ENCODE measurements at regions not wholly inside any gene's neighbourhood (a gene's known extent, or its start where the extent isn't known, plus 50 kb on each side); places are given as distances from the start of the nearest gene placed in this dataset.
"Not testable (repeated sequence)": the region's sequence is repeated elsewhere in the genome, so short reads cannot be mapped to it uniquely, and the experiment has no call there.

DNA sequence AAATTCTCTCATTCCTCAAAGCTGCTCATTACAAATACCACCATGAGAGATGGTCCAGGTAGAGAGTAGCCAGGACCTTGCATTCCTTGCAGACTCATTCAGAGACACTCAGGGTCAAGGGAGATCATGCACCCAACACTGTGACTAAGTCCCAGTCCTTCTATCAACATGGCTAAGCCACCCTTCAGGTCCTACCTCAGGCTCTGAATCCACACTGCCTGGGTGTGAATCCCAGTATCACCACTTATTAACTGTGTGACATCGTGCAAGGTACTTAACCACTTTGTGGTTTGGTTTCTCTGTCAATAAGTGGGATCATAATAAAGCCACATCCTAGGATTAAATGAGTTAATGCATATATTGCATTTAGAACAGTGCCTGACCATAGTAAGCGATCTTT, 124.1 kb upstream of the NEIL3 start:
- DNase-seq (ENCODE audit: low read depth) = no peak

DNA sequence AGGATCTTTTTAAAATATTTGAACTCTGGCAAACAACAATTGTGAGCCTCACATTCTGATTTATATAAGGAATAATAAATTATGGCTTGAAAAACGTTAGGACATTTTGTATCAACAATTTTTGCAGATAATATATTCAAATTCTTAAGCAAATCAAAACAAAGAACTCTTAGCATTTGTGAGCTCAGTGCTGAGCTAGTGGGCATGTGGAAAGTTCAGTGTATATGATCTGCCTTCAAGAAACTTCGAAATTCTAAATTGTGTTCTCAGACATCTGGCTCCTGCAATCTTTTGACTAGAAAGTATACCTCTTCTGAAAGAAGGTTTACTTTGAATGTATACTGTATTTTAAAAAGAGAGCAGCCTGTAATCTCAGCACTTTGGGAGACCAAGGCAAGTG, 122.3 kb upstream of the NEIL3 start:
- DNase-seq (ENCODE audit: low read depth) = no peak

DNA sequence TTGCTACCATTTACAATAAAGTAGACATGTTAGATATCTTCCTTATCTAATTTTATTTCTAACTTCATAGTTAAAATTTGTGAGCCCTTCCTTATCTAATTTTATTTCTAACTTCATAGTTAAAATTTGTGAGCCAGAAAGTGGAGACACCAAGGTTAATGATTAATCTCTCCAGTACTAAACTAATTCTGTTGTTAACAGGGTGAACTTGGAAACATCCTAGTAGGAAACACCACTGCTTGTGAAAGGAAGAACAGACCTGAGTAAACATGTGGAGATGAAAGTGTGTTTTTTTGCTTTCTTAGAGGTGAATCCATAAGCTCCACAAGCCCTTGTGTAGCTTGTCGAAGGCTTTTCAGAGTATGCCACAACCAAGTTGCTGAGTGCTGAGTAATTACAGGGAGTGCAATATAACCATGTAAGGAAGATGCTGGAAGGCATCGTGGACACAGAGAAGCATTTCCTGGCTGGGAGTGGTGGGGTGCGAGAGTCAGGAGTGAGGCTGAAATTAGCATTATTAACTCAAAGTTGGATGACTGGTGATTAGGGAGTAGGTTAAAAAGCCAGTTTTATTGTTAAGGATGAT, 118.6 kb upstream of the NEIL3 start:
- no peak for DNase-seq (ENCODE audit: low read depth)

DNA sequence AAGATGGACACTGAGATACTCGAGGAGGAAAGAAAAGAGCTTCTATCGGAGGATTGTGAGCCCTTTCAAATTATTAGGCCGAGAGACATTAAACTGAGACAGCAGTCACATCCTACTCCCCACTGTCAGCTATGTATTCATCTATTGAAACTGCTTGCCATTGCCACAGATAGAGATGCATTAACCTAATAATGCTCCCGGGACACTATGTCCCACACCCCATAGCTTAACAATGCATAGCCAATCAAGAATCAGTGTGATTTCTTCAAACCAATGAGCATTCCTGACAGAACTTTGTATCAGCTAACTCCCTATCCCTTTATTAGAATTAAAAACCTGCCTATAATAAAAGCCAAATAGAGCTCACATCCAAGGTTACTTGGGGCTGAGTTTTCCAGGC, 118.1 kb upstream of the NEIL3 start:
- no peak for DNase-seq (ENCODE audit: low read depth)

DNA sequence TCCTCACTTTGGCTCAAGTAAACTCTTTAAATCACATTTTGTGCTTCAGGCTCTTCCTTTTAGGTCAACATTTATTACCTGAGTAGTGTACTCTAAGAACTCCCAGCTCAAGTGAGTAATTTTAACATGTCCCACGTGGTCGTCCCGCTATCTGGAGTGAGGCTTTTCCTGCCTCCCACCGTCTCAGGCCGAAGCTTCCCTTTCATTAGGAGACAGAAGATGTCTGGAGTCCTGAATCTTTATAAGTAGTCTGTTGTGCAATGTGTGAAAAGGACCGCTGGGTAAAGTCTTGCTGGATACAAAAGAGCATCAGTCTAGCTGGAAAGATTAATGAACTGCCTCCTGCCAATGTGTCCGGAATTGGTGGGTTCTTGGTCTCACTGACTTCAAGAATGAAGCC, 117.7 kb upstream of the NEIL3 start:
- no peak for DNase-seq (ENCODE audit: low read depth)

DNA sequence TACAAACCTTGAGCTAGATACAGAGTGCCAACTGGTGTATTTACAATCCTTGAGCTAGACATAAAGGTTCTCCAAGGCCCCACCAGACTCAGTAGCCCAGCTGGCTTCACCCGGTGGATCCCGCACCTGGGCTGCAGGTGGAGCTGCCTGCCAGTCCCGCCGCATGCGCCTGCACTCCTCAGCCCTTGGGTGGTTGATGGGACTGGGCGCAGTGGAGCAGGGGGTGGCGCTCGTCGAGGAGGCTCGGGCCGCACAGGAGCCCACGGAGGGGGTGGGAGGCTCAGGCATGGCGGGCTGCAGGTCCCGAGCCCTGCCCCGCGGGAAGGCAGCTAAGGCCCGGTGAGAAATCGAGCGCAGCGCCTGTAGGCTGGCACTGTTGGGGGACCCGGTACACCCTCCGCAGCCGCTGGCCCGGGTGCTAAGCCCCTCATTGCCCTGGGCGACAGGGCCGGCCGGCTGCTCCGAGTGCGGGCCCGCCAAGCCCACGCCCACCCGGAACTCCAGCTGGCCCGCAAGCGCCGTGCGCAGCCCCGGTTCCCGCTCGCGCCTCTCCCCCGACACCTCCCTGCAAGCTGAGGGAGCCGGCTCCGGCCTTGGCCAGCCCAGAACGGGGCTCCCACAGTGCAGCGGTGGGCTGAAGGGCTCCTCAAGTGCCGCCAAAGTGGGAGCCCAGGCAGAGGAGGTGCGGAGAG, 116.5 kb upstream of the NEIL3 start:
- DNase-seq (ENCODE audit: low read depth) = not testable (repeated sequence)

DNA sequence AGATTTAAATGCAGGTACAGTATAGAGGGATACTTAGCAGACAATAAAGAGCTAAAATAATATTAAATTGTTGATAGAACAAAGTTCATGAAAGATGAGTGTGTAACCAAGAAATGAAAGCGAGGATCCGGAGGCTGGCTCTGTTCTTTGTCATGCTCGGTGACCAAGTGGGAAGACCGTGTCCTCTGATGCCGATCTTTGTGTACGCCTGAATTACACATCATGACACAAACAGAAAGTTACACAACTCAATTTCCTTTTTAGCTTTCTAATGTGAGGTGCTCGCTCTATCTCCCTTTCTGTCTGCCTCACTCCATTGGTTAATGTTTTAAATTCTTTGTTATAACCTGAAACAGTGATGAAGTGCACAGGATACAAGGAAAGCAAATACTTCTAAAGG, 114.8 kb upstream of the NEIL3 start:
- DNase-seq (ENCODE audit: low read depth) = no peak

DNA sequence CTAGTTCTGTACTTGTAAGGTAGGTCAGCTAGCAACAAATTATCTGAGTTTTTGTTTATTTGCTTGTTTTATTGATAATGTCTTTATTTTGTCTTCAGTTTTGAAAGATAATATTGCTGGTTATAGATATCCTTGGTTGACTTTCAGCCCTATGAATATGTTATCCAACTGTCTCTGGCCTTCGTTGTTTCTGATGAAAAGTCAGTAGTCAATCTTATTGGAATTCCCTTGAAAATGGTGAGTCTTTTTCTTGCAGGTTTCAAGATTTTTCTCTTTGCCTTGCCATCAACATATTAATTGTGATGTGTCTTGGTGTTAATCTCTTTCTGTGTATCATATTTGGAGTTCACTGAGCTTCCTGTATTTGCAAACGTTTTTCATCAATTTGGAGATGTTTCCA, 113.1 kb upstream of the NEIL3 start:
- no peak for DNase-seq (ENCODE audit: low read depth)

DNA sequence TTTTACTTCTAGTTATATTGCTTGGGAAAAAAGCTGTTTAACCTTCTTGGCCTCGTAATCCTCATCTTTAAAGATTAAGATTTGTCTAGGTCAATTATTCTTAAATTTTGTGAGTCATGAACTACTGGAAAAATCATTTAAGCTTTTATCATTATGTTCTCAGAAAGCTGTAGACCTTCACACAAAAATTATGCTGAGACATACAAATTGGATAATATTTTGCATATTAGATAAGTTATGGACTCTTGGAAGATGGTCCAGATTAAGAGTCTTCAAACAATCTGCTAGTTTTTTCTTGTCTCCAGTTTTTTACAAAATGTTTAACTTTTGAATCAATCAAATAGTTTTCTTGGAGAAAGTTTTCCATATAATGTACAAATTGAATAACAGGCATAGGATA, 108.1 kb upstream of the NEIL3 start:
- no peak for DNase-seq (ENCODE audit: low read depth)

DNA sequence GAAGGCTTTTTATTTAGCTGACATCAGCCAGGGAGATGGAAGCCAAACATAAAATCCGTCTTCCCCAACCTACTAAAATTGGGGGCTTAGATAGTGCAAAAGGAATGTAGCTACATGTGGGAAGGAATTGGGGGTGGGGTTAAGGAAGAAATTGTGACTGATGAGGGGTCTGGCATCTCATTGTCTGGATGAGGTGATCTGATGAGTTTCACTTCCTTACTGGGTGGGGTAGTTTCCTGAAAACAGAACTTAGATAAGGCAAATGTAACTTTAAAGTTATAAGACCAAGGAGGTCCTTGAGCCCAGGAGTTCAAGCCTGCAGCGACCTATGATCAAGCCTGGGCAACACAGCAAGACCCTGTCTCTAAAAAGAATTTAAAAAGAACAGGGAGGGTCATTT, 105.5 kb upstream of the NEIL3 start:
- no peak for DNase-seq (ENCODE audit: low read depth)

DNA sequence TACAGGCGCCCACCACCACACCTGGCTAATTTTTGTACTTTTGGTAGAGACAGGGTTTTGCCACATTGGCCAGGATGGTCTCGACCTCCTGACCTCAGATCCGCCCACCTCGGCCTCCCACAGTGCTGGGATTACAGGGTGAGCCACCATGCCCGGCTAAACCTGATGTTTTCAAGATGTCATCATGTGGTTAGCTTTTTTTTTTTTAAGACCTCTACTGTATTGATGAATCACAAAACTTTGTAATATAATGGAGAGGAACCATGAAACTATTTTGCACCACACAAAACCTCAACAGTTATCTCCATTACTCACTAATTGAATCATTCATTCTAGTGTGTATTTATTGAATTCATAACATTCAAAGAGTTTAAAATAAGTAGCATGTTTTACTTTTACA, 94.7 kb upstream of the NEIL3 start:
- DNase-seq (ENCODE audit: low read depth) = no peak

DNA sequence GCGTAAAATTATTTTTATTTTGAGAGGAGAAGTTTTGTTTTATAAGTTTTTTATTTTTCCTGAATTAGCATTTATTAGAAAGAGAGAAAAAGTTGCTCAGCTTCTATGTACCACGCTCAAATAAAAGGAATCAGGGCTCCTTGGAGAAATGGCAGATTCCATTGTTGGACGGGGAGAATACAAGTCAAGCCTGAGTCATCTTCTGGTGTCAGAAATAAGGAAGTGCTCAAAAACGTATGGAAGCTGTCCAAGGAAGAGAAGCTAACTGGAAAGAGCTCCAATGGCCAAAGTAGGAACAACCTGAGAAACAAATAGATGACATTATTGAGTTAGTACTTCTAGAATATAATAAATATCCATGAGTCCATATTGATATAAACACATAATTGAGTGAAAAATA, 89.3 kb upstream of the NEIL3 start:
- DNase-seq (ENCODE audit: low read depth) = no peak

DNA sequence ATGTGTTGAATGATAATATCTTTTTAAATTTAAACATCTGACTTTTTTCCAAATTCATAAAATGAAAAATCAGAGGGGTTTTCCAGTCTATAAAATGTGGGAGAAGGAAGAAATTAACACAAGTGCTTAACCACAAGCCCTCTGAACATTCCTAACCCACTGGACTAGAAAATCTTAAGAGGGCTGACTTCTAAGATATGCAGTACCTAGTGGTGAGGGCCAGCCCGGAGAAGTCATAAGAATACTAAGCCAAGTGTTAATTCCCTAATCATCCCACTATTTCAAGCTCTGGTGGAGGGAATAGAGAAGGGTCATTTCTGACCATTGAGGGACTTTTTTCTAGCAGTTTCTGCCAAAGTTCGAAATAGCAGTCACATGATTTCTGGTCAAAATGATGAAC, 86.9 kb upstream of the NEIL3 start:
- DNase-seq (ENCODE audit: low read depth) = no peak

DNA sequence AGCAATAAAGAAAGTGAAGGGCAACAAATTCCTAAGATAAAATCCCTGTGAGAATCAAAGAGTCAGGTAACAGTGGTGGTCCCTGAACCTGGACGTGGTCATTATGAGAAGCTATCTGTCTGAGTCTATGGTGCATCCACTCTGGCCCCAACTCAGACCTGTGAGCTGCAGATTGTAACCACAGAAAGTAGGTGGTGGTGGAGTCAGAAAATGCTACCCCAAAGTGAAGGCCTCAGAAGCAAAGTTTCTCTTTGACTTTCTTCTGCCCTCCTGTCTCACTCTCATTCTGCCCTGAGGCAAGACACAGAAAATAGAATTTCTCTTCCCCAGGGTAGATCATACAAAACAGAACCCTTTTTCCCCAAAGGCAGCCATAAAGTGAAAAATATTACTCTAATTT, 84.1 kb upstream of the NEIL3 start:
- no peak for DNase-seq (ENCODE audit: low read depth)

DNA sequence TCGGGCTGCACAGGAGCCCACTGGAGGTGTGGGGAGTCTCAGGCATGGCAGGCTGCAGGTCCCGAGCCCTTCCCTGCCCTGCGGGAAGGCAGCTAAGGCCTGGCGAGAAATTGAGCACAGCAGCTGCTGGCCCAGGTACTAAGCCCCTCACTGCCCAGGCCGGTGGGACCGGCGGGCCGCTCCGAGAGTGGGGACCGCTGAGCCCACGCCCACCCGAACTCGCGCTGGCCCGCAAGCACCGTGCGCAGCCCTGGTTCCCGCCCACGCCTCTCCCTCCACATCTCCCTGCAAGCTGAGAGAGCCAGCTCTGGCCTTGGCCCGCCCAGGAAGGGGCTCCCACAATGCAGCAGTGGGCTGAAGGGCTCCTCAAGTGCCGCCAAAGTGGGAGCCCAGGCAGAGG, 82.0 kb upstream of the NEIL3 start:
- DNase-seq (ENCODE audit: low read depth) = no peak

DNA sequence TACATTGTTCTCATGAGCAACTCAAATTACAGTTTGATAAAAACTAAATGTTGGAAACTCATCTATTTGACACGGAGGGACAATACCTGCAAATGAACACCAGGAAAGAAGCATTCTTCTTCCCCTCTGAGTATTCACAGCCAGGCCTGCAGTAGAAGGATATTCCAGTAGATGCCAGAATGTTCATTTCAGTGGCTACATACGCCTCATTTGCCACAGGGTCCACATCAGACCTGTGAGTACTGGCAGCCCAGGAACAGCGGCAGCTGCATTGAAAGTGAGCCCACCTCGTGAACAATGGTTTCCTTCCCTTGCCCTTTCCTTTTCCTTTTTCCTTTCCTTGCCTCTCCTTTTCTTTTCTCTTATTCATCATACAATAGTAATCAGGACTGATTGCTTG, 81.1 kb upstream of the NEIL3 start:
- no peak for DNase-seq (ENCODE audit: low read depth)

DNA sequence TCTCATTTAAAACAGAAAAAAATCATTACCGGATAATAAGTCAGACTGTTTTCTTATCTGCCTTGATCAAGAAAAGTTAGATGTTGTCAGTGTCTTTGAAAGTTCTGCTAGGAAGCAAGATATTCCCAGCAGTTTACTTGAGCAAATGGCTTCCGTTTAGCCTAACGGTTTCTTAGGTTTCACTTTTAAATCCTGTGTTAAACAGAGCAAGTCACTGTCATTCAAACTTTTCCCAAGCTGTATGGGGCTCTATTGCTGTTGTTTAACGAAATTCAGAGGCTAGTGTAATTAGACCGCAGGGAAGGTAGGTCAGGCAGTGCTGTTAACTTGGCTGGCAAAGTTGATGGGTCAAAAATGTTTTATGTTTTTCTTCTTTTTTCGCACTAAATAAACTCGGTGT, 80.3 kb upstream of the NEIL3 start:
- DNase-seq (ENCODE audit: low read depth) = no peak

DNA sequence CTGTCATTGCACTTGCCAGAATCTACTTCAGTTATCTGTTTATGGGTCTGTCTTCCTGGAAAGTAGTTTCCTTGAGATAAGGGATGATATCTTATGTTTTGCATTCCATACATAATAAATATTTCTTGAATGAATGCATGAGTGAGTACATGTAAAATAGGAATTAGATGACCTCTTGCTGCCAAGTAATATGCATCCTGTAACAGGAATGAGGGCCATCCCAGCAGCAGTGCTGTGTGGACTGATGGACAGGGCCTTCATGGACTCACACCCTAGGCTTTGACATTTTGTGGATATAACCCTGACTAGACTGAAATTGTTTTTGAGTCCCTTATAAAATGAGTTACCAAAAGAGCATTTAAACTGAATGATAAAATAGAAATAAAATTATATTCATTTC, 77.2 kb upstream of the NEIL3 start:
- DNase-seq (ENCODE audit: low read depth) = no peak

DNA sequence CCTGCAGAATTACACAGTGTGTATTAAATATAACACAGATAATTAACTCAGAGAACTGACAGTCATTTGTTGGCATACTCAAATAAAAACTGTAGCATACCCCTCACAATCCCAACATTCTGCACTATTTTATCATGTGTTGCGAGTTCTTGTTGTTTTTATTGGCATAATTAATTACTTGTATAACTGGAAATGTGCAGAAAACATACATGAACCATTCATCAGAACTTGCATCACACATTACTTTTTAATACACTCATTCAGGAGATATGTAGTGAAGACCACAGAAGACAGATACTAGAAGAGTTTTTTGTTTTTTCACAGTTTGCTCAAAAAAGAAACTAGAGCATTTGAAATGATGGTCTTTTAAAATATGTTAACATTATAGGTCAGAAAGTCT, 74.6 kb upstream of the NEIL3 start:
- DNase-seq (ENCODE audit: low read depth) = no peak

DNA sequence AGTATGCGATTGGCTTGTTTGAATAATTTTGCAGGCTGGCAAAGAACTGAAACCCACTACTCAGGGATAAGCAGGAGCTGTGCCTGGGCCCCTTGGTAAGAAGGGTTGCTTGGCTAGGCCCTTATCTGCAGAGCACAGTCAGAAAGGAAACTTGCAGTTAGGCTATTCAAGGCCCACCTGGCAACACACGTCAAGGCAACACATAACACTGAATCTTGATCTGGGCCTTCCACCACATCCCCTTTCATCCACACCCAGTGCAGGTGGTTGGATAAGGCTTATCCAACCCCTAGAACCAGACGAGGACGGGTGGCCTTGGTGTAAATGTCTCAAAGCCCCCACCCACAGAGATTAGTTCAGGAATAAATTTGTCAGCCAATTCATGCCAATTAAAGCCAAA, 72.8 kb upstream of the NEIL3 start:
- DNase-seq (ENCODE audit: low read depth) = no peak

DNA sequence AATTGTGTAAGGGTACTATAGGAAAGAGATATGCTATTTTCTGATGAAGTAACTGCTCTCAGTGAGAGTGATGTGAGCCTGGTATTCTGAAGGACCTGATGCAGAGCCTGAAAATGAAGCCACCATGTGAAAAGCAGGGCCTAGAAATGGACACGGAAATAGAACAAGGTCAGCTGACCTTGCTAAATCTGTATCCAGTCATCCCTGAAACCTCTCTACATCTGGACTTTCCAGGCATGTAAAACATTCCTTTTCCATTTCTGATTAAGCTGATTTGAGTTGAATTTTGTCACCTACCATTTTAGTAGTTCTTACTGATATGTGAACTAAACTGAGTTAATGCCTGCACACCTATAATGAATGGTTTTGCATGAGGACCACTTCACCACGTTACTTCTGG, 72.4 kb upstream of the NEIL3 start:
- no peak for DNase-seq (ENCODE audit: low read depth)

DNA sequence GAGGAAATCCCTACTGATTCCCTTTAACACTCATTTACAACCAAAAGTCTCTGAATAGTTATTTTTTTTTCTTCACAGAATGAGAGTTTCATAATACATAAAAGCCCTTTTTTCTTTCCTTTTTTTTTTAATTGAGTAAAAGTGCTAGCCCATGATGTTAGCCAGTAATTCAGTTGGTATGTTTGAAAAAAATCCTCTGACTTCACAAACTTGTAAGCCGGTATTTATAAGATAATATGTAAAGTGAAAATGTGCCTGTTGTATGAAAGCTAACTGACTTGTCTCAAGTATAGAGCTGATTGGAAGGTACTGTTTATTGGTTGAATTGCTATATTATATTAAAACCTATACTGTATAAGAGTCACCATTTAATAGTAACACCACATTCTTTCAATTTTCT, 70.2 kb upstream of the NEIL3 start:
- DNase-seq (ENCODE audit: low read depth) = no peak

DNA sequence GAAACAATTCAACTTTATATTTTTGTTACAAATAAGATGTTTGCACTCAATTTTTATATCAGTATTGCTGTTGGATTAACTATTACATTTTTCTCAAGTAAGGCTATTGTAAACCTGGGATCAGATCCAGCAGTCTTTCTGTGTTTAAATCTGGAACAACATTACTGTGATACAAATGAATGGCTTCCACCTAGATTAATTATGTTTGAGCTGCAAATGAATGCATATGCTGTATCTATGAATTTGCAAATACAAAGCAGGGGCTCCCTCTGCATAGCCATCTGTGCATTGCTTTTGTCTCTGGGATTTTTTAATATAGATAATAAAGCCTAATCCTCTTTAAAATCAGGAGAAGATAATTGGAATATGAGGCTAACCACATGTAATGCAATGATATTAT, 69.8 kb upstream of the NEIL3 start:
- no peak for DNase-seq (ENCODE audit: low read depth)

DNA sequence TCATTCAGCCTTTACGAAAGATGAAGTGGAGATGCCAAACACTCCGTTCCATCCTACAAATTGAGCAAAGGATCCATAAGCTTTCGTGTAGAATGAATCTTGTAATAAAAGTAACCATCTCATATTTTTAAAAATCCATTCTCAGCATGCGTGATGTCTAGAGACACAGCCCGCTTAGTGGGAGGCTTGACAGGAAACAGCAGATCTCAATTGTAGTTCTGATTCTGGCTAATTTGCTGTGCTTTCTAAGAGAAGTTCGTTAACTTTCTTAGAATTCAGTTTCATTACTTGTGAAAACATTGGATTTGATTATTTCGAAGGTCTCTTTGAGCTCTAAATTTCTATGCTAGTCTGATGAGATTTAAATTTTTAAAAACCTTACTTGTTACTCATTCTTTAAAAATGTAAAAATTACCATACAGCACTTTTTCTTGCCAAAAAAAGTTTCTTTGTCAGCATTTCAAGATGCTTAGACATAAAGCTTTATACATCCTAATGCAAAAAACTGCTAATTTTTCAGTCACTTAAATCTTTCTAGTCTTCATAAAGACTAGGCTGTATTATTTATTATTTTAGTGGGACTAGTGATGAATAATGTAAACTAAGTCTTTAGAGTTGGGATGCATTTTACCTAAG, 66.9 kb upstream of the NEIL3 start:
- no peak for DNase-seq (ENCODE audit: low read depth)

All from activated T-cell treated with anti-CD3 and anti-CD28 coated beads for 1 hour (primary cell).